Heart right ventricle (tissue), 16 donors: ENCODE measurements at regions not wholly inside any gene's neighbourhood (a gene's known extent, or its start where the extent isn't known, plus 50 kb on each side); places are given as distances from the start of the nearest gene placed in this dataset.

Experiments used
- ATAC-seq, 8 donors: fragments of 200-7000 bp; cut with Tn5 transposase; one replicate each; pipeline ENCODE4 v1.9.1; 2020; ENCODE audit warnings: mild to moderate bottlenecking in 8 of 8, moderate library complexity in 8 of 8, moderate number of reproducible peaks in 1 of 8
- DNase-seq, 2 donors: peaks; one replicate each; pipeline ENCODE4 v3.0.0-alpha.2; 2020
- H3K27ac ChIP-seq, 10 donors: fragments of 200-600 bp; sonication (generic) in 2 of 10; one replicate each; pipeline versions ENCODE4 v1.5.0 to v1.8.0; 2020 to 2022; ENCODE audit warnings: mild to moderate bottlenecking in 3 of 10
- H3K27me3 ChIP-seq, 7 donors: fragments of 200-600 bp; one replicate each; pipeline ENCODE4 v1.8.0; 2021 to 2022; ENCODE audit warnings: mild to moderate bottlenecking in 2 of 7
- H3K36me3 ChIP-seq, 9 donors: fragments of 200-600 bp; sonication (generic) in 1 of 9; one replicate each; pipeline versions ENCODE4 v1.5.0 to v1.8.0; 2020 to 2022; ENCODE audit warnings: mild to moderate bottlenecking in 2 of 9
- H3K4me1 ChIP-seq, 9 donors: fragments of 200-600 bp; sonication (generic) in 1 of 9; one replicate each; pipeline versions ENCODE4 v1.5.0 to v1.8.0; 2020 to 2022; ENCODE audit warnings: mild to moderate bottlenecking in 4 of 9
- H3K4me3 ChIP-seq, 10 donors: fragments of 200-600 bp; sonication (generic) in 2 of 10; one replicate each; pipeline versions ENCODE4 v1.5.0 to v1.8.0; 2020 to 2022; ENCODE audit warnings: mild to moderate bottlenecking in 7 of 10, moderate library complexity in 2 of 10
- H3K9me3 ChIP-seq, 11 donors: fragments of 200-600 bp in 10 of 11; sonication (generic) in 2 of 11; one replicate each; pipeline versions ENCODE4 v1.5.0 to v1.8.0; 2013 to 2022; ENCODE audit warnings: mild to moderate bottlenecking in 2 of 11, control low read depth in 1 of 11, moderate library complexity in 1 of 11
- WGBS, 2 donors: extraction: QIAGEN DNeasy Blood & Tissue Kit; methylation state at CpG; one replicate each; pipeline ENCODE4 v1.1.7; 2013; ENCODE audit warnings: inconsistent platforms in 1 of 2; 5-methylcytosine and 5-hydroxymethylcytosine counted together
- intact Hi-C, 10 donors: fragments of 100-400 bp; cut with DNase I; formaldehyde crosslinking; loops; one replicate each; pipeline versions ENCODE4 v1.11.1 to v1.14.2; 2022
- TF ChIP-seq, protein P1 (sequence below), 9 donors: fragments of 200-600 bp; sonication (generic) in 2 of 9; IDR thresholded peaks; one replicate each; pipeline versions ENCODE4 v1.5.0 to v1.8.0; 2021 to 2022; ENCODE audit warnings: antibody characterized with exemption in 9 of 9, mild to moderate bottlenecking in 5 of 9, moderate library complexity in 1 of 9
- donor health status: Arrhythmogenic right ventricular cardiomyopathy.
- donor health status: ischemic (EF 13 %, LVEDD 7.1; RV severe dilation, severe dysfunction).
- donor health status: healthy with polysubstance abuse.
- donor health status: DM: no; HTN: yes; CAD: no.
- donor health status: DM: no; HTN: no; CAD: no.
- donor health status: ischemic (EF 25% LVEDD 6.9; RV normal size, moderate dysfunction).
- donor health status: ischemic (EF 25% LVEDD 5.7; RV mildly dilated, moderate dysfunction).
- donor health status: healthy.
- donor health status: DM: yes; HTN: yes; CAD: no.
- donor health status: Ischemic cardiomyopathy.
- donor health status: ischemic (EF 35%, LVEDD 5.7; RV mildly dilated, moderate dysfunction).
- donor health status: nonischemic (EF 11% LVEDD 7.7; RV severe dilation, severe dysfunction).
- donor health status: DM: yes; HTN: yes; CAD: no.
- donor health status: PGD.
- donor health status: ischemic (EF 29% LVEDD 5.4; RV normal size, mild dysfunction).
- donor health status: nonischemic (EF 23%, LVEDD 6.1; RV moderate dilation, normal function).

DNA sequence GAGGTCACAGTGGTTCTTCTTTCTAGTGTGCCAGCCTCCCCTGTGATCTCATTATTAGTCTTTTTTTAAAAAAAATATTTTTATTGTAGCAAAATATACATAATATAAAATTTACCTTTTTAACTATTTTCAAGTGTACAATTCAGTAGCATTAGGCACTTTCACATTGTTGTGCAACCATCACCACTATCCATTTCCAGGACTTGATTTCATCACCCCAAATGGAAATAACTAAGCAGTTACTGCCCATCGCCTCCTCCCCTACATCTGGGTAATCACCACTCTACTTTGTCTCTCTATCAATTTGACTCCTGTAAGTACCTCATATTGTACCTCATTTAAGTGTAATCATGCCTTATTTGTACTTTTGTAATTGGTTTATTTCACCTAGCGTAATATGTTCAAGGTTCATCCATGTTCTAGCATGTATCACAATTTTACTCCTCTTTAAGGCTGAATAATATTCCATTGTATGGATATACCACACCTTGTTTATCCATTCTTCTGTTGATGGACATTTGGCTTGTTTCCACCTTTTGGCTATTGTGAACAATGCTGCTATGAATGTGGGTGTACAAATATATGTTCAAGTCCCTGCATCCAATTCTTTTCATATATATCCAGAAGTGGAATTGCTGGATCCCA lies 68.6 kb upstream of the FYN start:
- DNase-seq (no peak), ATAC-seq (no peak)
- WGBS, 2 donors, result 94% methylated on average over 2 of the region's 2 CpGs
- H3K27me3 ChIP-seq, result no peaks in the 10 kb centered on the region
- no peak overlapping the region for H3K27ac ChIP-seq
- peaks cover 0 to 36% (median 0%) of the 10 kb centered on the region in 9 donors for H3K4me1 ChIP-seq
- H3K4me3 ChIP-seq, result no peak overlapping the region
- H3K9me3 ChIP-seq, result peaks cover 0 to 11% (median 4%) of the 10 kb centered on the region in 11 donors
- H3K36me3 ChIP-seq, result no peaks in the 10 kb centered on the region
- TF ChIP-seq, protein P1, sequence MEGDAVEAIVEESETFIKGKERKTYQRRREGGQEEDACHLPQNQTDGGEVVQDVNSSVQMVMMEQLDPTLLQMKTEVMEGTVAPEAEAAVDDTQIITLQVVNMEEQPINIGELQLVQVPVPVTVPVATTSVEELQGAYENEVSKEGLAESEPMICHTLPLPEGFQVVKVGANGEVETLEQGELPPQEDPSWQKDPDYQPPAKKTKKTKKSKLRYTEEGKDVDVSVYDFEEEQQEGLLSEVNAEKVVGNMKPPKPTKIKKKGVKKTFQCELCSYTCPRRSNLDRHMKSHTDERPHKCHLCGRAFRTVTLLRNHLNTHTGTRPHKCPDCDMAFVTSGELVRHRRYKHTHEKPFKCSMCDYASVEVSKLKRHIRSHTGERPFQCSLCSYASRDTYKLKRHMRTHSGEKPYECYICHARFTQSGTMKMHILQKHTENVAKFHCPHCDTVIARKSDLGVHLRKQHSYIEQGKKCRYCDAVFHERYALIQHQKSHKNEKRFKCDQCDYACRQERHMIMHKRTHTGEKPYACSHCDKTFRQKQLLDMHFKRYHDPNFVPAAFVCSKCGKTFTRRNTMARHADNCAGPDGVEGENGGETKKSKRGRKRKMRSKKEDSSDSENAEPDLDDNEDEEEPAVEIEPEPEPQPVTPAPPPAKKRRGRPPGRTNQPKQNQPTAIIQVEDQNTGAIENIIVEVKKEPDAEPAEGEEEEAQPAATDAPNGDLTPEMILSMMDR (IDR thresholded peaks at IDR 0.05), result no peak
- intact Hi-C loops, result no loop called here

DNA sequence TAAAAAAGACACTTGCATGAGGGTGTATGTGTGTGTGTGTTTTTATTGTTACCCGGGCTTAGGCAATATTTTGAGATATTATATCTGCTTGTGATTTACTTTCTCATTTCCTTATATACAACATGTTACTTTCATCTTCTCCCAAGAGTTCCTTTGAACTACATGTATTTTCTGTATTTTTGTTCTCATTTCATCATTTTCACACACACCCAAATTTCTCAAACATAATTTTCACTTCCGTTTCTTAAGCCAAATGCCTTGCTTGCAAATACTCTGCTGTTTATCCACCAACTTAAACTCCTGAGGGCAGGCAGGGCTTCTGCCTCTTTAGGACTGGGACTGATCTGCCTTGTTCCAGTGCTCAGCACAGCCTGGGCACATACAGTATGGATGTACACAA lies 69.3 kb upstream of the FYN start:
- H3K4me1 ChIP-seq, result peaks cover 0 to 36% (median 0%) of the 10 kb centered on the region in 9 donors
- intact Hi-C loops, result no loop called here
- H3K27me3 ChIP-seq, result no peaks in the 10 kb centered on the region
- ATAC-seq (no peak), DNase-seq (no peak)
- no peak overlapping the region for H3K4me3 ChIP-seq
- peaks cover 0 to 11% (median 4%) of the 10 kb centered on the region in 11 donors for H3K9me3 ChIP-seq
- TF ChIP-seq, protein P1 (IDR thresholded peaks at IDR 0.05), result no peak
- 92 to 100% methylated on average over 2 of the region's 2 CpGs for WGBS, 2 donors
- no peaks in the 10 kb centered on the region for H3K36me3 ChIP-seq
- H3K27ac ChIP-seq, result peak overlapping the region in 1 of 10 donors; percentile 21

DNA sequence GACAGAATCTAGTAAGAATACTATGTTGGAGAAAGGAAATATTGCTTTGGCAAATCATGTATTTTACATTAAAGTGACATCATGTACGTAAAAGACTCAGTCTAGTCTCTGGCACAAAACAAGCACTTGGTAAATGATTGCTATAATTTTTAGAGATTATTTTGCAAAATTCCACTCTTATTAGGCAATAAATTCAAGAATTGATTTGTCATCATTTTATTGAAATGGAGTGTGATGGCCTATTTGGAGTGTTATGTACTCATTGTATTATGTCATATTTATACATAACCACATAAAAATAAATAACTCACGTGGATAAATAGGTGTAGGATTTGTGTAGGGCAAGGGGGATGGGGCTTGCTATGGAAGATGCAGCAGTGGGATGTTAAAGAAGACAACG lies 70.0 kb upstream of the FYN start:
- Histone ChIP-seq H3K4me1 (peaks cover 0 to 36% (median 0%) of the 10 kb centered on the region in 9 donors), H3K36me3 (no peaks in the 10 kb centered on the region), H3K9me3 (peaks cover 0 to 11% (median 4%) of the 10 kb centered on the region in 11 donors), H3K27me3 (no peaks in the 10 kb centered on the region), H3K27ac (peak overlapping the region in 1 of 10 donors; percentile 21), H3K4me3 (no peak overlapping the region)
- intact Hi-C loops, result no loop called here
- no peak for DNase-seq
- 87% methylated on average over 3 of the region's 3 CpGs for WGBS, 2 donors
- TF ChIP-seq, protein P1 (IDR thresholded peaks at IDR 0.05), result no peak
- no peak for ATAC-seq

DNA sequence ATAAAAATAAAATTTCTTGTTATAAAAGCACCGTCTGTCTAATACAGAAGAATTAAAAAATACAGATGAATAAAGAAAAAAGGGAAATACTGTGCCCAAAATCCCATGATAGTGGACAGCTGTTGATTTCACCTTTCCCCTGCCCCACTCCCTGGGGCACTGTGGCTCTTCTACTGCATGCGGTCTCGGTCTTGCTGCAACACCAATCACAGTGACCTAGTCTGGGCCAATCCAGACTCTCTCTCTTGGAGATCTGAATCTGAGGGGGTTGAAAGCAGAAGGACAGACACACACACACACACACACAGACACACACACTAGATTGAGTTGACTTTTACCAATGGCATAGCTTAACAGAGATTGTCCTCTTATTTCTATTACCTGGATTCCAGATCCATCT lies 70.5 kb upstream of the FYN start:
- Histone ChIP-seq H3K4me1 (peaks cover 0 to 36% (median 0%) of the 10 kb centered on the region in 9 donors), H3K9me3 (peaks cover 0 to 11% (median 4%) of the 10 kb centered on the region in 11 donors), H3K27ac (no peak overlapping the region), H3K36me3 (no peaks in the 10 kb centered on the region), H3K4me3 (no peak overlapping the region), H3K27me3 (no peaks in the 10 kb centered on the region)
- TF ChIP-seq, protein P1 (IDR thresholded peaks at IDR 0.05), result no peak
- no peak for ATAC-seq
- intact Hi-C loops, result no loop called here
- no peak for DNase-seq
- WGBS, 2 donors, result 91 to 93% methylated on average over 3 of the region's 3 CpGs
